PFSK-1 (cell line): ENCODE measurements at regions not wholly inside any gene's neighbourhood (a gene's known extent, or its start where the extent isn't known, plus 50 kb on each side); places are given as distances from the start of the nearest gene placed in this dataset.

Source experiments
- FOXP2 ChIP-seq: optimal IDR thresholded peaks from 2 replicates; pipeline ENCODE3; 2011; ENCODE audit warnings: borderline replicate concordance, control low read depth, inconsistent platforms; ENCODE audit not compliant: insufficient read depth; ENCODE audit errors: extremely low read length, extremely low read depth
- POLR2AphosphoS5 ChIP-seq: IDR thresholded peaks from 2 replicates; pipeline ENCODE4 v1.6.1; 2012; ENCODE audit warnings: low read depth, mild to moderate bottlenecking, control low read depth, low read length, moderate library complexity
- SIN3A ChIP-seq: IDR thresholded peaks from 2 replicates; pipeline ENCODE4 v1.6.1; 2012; ENCODE audit warnings: mild to moderate bottlenecking, low read length, moderate library complexity, borderline replicate concordance; ENCODE audit not compliant: insufficient read depth
- TAF1 ChIP-seq: IDR thresholded peaks from 2 replicates; pipeline ENCODE4 v1.6.1; 2012; ENCODE audit warnings: low read length, control low read depth, borderline replicate concordance; ENCODE audit not compliant: insufficient read depth
- TF ChIP-seq, protein P1 (sequence below), 2 experiments: IDR thresholded peaks; 2 replicates each; pipeline versions ENCODE4 v1.6.1 to v1.8.0; 2011 to 2012; ENCODE audit warnings: low read depth in 2 of 2, low read length in 2 of 2, control low read depth in 1 of 2, inconsistent platforms in 1 of 2, mild to moderate bottlenecking in 1 of 2, moderate library complexity in 1 of 2; ENCODE audit not compliant: insufficient read depth in 1 of 2

DNA sequence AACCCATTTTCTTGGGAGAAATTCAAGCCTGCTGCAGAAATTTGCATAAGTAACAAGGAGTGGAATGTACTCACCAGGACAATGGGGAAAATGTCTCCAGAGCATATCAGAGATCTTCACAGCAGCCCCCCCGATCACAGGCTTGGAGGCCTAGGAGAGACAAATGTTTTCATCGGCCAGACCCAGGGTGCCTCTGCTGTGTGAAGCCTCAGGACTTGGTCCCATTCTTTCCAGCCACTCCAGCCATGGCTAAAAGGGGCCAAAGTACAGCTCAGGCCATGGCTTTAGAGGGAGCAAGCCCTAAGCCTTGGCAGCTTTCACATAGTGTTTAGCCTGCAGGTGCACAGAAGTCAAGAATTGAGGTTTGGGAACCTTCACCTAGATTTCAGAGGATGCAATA, 1463.0 kb downstream of the HACE1 start:
- TF ChIP-seq, protein P1, sequence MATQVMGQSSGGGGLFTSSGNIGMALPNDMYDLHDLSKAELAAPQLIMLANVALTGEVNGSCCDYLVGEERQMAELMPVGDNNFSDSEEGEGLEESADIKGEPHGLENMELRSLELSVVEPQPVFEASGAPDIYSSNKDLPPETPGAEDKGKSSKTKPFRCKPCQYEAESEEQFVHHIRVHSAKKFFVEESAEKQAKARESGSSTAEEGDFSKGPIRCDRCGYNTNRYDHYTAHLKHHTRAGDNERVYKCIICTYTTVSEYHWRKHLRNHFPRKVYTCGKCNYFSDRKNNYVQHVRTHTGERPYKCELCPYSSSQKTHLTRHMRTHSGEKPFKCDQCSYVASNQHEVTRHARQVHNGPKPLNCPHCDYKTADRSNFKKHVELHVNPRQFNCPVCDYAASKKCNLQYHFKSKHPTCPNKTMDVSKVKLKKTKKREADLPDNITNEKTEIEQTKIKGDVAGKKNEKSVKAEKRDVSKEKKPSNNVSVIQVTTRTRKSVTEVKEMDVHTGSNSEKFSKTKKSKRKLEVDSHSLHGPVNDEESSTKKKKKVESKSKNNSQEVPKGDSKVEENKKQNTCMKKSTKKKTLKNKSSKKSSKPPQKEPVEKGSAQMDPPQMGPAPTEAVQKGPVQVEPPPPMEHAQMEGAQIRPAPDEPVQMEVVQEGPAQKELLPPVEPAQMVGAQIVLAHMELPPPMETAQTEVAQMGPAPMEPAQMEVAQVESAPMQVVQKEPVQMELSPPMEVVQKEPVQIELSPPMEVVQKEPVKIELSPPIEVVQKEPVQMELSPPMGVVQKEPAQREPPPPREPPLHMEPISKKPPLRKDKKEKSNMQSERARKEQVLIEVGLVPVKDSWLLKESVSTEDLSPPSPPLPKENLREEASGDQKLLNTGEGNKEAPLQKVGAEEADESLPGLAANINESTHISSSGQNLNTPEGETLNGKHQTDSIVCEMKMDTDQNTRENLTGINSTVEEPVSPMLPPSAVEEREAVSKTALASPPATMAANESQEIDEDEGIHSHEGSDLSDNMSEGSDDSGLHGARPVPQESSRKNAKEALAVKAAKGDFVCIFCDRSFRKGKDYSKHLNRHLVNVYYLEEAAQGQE (IDR thresholded peaks at IDR 0.05; ENCODE audit: insufficient read depth in 1 of 2, low read depth in 2 of 2, low read length in 2 of 2), result no peak
- TF ChIP-seq POLR2AphosphoS5 (no peak), FOXP2 (no peak), TAF1 (no peak), SIN3A (no peak)

DNA sequence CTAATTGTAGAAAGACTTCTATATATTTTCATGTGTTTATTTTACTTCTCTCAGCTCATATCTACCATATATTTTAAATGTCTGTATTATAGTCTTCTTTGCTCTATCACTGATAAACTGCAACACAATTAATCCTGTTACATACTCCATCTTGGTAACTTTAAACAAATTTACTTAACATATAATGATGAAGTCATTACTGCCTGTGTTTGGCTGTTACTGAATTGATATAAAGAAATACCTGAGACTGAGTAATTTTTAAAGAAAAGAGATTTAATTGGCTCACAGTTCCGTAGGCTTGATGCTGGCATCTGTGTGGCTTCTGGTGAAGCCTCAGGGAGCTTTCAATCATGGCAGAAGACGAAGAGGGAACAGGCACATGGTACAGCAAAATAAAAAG, 1480.4 kb downstream of the HACE1 start:
- TF ChIP-seq FOXP2, result no peak
- TF ChIP-seq POLR2AphosphoS5, result no peak
- no peak for TF ChIP-seq TAF1
- no peak for TF ChIP-seq SIN3A
- TF ChIP-seq, protein P1 (IDR thresholded peaks at IDR 0.05; ENCODE audit: insufficient read depth in 1 of 2, low read depth in 2 of 2, low read length in 2 of 2), result no peak

DNA sequence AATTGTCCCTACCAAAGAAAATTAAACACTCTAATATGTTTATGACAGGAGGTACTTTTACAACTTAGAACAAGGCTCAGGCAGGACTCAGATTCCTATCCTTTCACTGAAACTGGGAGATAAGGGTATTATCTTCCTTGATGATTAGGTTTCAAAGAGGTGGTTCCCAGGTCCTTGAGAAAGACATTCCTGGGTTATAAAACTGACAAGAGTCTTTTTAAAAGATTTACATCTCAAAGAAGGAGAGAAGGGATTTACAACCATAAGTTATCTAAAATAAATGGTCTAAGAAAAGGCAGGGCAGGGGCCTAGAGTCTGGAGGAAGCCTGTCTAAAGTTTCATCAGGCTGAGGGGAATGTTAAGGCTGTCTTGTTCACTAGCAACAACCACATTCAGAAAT, 1492.5 kb downstream of the HACE1 start:
- TF ChIP-seq SIN3A (no peak), FOXP2 (no peak), POLR2AphosphoS5 (no peak)

DNA sequence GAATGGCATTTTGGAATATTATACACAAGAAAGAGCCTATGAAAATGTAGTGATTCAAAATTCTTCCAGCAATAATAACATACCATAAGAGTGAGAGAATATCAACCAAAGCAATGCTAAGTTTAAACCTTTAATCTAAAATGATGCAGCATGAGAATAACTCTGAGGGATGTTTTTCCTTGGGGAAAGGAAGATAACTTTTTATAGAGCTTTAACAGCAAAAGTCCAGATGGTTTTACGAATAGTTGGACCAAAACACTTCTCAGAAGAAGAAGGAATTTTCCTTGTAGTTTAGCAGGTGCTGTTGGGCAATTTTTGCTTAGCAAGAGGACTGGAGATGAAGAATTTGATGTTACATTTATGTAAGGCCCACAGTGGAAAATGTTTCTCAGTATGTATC, 1503.2 kb downstream of the HACE1 start:
- no peak for TF ChIP-seq FOXP2
- no peak for TF ChIP-seq SIN3A
- TF ChIP-seq TAF1, result no peak
- TF ChIP-seq POLR2AphosphoS5, result no peak
- TF ChIP-seq, protein P1 (IDR thresholded peaks at IDR 0.05; ENCODE audit: insufficient read depth in 1 of 2, low read depth in 2 of 2, low read length in 2 of 2), result no peak

DNA sequence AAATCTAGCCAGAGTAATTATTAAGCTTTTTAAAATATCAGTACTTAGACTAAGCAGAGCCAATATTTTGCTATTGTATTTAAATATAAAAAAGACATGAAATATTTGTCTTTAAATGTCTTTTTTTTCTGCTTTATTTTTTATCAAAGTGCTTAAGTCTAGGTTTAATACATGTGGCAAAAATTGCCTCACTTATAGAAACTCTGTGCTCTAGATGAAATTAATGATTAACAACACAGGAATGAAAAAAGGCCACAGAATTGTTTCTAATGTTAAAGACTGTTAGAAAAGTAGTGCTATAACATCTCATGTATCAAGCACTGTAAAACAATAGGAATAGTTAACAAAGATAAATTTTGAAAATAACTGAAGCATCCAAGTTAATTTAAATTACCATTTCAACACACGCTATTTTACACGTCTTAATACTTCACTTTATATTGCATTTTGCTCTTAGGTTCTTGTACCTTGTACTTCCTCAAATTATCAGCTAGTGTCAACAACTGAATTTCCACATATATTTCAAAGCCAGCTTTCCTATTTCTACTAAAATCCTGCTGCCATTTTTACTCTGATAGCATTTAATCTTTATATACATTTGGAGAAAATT, 1515.1 kb downstream of the HACE1 start:
- no peak for TF ChIP-seq POLR2AphosphoS5
- no peak for TF ChIP-seq TAF1
- TF ChIP-seq, protein P1 (IDR thresholded peaks at IDR 0.05; ENCODE audit: insufficient read depth in 1 of 2, low read depth in 2 of 2, low read length in 2 of 2), result no peak
- TF ChIP-seq FOXP2, result no peak
